GM18505 (cell line): ENCODE measurements at regions not wholly inside any gene's neighbourhood (a gene's known extent, or its start where the extent isn't known, plus 50 kb on each side); places are given as distances from the start of the nearest gene placed in this dataset.
"Not testable (repeated sequence)": the region's sequence is repeated elsewhere in the genome, so short reads cannot be mapped to it uniquely, and the experiment has no call there.

Source experiments
- ATAC-seq: cut with Tn5 transposase; IDR thresholded peaks from one replicate; pipeline ENCODE4 v1.9.1; 2021; ENCODE audit not compliant: unreplicated experiment
- POLR2A ChIP-seq: IDR thresholded peaks from 4 replicates; pipeline ENCODE4 v1.6.1; 2011; ENCODE audit warnings: borderline replicate concordance; ENCODE audit not compliant: insufficient read depth, insufficient read length; ENCODE audit errors: extremely low read depth

- no peak for ATAC-seq
- TF ChIP-seq POLR2A, result no peak
Observed at GRCh38 chr15:69703532-69704187, 251.0 kb downstream of the RPLP1 start.

- no peak for TF ChIP-seq POLR2A
- no peak for ATAC-seq
Observed at GRCh38 chr15:69704229-69704628, 251.6 kb downstream of the RPLP1 start.

DNA sequence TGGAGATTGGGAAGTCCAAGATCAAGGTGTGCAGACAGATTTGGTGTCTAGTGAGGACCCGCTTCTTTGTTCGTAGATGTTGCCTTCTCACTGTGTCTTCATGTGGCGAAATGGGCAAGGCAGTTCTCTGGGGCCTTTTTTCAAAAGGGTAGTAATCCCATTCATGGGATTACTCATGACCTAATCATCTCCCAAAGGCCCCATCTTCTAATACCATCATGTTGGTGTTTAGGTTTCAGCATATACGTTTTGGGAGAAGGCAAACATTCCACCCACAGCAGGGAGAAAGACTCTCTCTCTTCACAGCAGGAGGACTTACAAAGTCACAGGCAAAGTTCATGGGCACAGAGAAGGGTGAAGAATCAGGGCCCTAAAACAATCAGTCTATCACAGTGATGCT, 252.1 kb downstream of the RPLP1 start:
- no peak for TF ChIP-seq POLR2A
- ATAC-seq, result no peak

- ATAC-seq, result no peak
- TF ChIP-seq POLR2A, result no peak
Observed at GRCh38 chr15:69706353-69707097, 253.9 kb downstream of the RPLP1 start.

GRCh38 chr15:69707241-69707640, 254.6 kb downstream of the RPLP1 start:
- ATAC-seq, result not testable (repeated sequence)

DNA sequence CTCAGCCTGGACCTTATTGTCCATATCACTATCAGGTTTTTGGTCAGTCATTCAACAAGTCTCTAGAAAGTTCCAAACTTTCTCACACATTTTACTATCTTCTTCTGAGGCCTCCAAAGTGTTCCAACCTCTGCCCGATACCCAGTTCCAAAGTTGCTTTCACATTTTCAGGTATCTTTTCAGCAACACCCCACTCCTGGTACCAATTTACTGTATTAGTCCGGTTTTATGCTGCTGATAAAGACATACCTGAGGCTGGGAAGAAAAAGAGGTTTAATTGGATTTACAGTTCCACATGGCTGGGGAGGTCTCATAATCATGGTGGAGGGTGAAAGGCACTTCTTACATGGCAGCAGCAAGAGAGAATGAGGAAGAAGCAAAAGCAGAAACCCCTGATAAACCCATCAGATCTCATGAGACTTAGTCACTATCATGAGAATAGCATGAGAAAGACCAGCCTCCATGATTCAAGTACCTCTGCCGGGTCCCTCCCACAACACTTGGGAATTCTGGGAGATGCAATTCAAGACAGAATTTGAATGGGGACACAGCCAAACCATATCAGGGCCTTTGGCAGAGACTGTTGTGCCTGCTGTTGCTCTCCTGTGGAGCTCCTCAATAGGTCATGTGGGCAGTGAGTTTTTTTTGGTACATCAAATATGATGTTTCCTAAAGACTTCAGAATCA, 256.0 kb downstream of the RPLP1 start:
- ATAC-seq, result not testable (repeated sequence)

- TF ChIP-seq POLR2A, result no peak
- no peak for ATAC-seq
Observed at GRCh38 chr15:69712991-69713390, 260.4 kb downstream of the RPLP1 start.

DNA sequence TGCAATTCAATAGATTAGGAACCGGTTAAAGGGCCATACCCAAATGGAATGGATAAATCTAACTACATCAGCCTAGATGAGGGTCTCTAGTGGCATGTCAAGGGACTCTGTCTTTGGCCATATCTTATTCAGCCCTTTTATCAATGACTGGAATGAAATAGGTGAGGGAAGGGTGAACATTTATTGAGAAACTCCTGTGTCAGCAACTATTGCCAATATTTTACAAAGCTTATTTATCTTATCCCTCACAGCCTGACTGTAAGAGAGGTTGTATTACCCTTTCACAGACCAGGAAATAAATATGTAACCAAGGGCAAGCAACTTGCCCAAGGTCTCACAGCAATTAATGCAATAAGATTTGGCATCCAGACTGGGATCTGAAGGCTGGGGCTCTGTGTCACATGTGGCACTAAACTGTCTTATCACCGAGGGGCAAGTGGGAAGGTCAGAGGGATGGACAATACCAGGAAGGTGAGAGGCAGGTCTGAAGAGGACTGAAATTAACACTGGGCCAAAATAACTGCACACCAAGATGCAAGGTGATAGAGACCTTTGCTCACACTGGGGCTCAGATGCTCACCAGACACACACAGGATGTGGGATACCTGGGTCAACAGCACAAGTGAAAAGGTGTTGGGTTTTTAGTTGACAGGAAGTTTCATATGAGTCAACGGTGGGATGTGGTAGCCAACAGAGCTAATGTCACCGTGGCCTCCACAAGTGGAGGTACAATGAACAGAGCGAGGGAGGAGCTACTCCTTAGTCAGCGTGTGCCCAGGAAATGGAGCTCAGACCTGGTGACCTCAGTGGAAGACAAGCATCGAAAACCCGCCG, 261.3 kb downstream of the RPLP1 start:
- peak; percentile 86 for ATAC-seq
- TF ChIP-seq POLR2A, result no peak

- no peak for TF ChIP-seq POLR2A
- ATAC-seq, result no peak
Observed at GRCh38 chr15:69715210-69715609, 262.6 kb downstream of the RPLP1 start.

- no peak for TF ChIP-seq POLR2A
- no peak for ATAC-seq
Observed at GRCh38 chr15:69718436-69718835, 265.8 kb downstream of the RPLP1 start.

DNA sequence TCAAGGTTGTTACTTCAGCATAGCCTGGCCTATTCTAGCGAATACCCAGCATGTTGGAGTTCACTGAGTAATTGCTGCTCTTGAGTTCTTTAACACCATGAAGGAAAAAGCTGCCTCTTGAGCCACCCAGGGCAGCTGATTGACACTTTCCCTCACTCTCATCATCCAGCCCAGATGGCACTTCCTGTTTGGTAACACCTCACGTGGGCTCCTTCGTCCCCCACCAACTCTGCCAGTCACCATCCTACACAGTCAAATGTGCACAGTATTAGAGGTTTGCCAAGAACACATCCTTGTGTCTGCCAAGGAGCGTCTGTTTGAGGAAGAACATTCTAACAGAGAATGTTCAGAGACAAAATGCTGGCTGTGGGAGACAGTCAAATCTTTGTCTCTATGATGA, 266.3 kb downstream of the RPLP1 start:
- ATAC-seq, result no peak
- no peak for TF ChIP-seq POLR2A

GRCh38 chr15:69719527-69720240, 267.1 kb downstream of the RPLP1 start:
- ATAC-seq, result peak; percentile 60
- no peak for TF ChIP-seq POLR2A

GRCh38 chr15:69720536-69720935, 267.9 kb downstream of the RPLP1 start:
- ATAC-seq, result no peak
- no peak for TF ChIP-seq POLR2A
